Fibroblast of lung (primary cell): ENCODE measurements at regions not wholly inside any gene's neighbourhood (a gene's known extent, or its start where the extent isn't known, plus 50 kb on each side); places are given as distances from the start of the nearest gene placed in this dataset.

Experiments
- CTCF ChIP-seq, 2 donors: IDR thresholded peaks in 1 of 2; conservative IDR thresholded peaks in 1 of 2; 1 replicate in 1 of 2; 2 replicates in 1 of 2; pipeline ENCODE4 v1.5.1; 2011 to 2012; ENCODE audit warnings: low read length in 2 of 2, control low read depth in 1 of 2, inconsistent platforms in 1 of 2, low read depth in 1 of 2, mild to moderate bottlenecking in 1 of 2
- EZH2 ChIP-seq: IDR thresholded peaks from 2 replicates; pipeline ENCODE4 v1.5.1; 2012; ENCODE audit warnings: low read length, control low read depth, mild to moderate bottlenecking; ENCODE audit errors: missing control alignments

GRCh38 chr5:155276231-155276630 is 262.7 kb downstream of the KIF4B start:
- TF ChIP-seq CTCF (conservative IDR thresholded peaks at IDR 0.05 in 1 of 2, IDR thresholded peaks at IDR 0.05 in 1 of 2; ENCODE audit: low read depth in 1 of 2, low read length in 2 of 2) (no peak), EZH2 (no peak)
